ENCODE measurements at regions not wholly inside any gene's neighbourhood (a gene's known extent, or its start where the extent isn't known, plus 50 kb on each side); places are given as distances from the start of the nearest gene placed in this dataset.
"Not testable (repeated sequence)": the region's sequence is repeated elsewhere in the genome, so short reads cannot be mapped to it uniquely, and the experiment has no call there.

DNA sequence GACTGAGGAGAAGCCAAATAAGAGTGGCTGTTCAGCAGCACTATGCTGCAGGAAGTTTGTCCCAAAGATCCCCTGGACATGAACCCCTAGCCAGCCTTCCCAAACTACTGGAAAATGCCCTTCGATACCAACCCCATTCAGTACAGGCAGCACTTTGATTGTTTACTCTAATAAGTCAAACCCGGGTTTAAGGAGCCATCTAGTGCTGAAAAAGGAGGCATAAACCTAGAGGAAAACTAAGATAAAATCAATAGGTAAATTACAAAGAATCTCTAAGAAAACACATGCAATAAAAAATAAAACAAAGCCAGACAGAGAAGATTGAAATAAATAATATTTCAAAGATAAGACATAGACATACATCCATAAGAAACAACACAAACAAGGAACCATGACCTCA lies 771.6 kb downstream of the RPS29 start:
- DNase-seq: no peak

DNA sequence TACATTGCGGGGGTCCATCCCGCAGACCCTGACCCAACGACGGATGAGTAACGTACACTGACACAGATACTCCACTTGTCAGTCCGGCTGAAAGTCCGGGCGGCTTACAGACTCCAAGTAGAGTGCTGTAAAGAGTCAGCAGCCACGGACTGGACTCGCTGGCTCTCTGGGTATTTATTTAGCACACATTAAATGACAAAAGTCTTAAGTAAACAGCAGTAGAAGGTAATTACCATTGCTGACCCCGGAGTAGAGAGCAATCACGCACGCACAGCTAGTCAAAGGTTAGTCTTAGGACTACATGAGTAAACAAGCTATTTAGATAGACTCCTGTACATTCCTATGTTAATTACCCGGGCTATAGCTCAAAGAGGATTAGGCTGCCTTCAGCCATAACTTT lies 780.9 kb downstream of the RPS29 start:
- DNase-seq: no peak

DNA sequence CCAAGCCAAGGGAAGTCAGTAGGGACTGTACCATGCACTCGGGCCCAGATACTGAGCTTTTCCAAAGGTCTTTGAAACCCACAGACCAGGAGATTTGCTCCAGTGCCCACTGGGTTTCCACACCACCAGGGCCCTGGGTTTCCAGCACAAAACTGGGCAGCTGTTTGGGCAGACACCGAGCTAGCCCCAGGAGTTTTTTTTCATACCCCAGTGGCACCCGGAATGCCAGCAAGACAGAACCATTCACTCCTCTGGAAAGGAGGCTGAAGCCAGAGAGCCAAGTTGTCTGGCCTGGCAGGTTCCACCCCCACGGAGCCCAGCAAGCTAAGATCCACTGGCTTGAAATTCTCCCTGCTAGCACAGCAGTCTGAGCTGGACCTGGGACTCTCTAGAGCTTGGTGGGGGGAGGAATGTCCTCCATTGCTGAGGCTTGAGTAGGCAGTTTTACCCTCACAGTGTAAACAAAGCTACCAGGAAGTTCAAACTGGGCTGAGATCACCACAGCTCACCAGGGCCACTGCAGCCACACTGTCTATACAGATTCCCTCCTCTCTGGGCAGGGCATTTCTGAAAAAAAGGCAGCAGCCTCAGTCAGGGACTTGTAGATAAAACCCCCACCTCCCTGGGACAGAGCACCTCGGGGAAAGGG lies 793.7 kb downstream of the RPS29 start:
- no peak for DNase-seq

DNA sequence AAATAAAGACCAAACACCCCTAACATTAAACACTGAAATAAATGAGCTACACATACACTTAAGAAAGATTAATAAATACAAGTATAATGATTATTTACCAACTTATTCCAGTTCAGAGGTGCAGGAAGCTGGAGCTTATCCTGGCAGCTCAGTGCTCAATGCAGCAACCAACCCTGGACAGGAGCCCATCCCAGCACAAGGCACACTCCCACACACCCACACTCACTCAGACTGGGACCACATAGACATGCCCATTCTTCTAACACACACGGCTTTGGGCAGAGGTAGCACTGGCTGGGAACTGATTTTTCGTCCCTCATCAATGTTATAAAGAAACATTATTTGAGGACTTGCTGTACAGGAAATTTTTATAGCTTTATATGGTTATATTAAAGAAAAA lies 797.4 kb downstream of the RPS29 start:
- no peak for DNase-seq

DNA sequence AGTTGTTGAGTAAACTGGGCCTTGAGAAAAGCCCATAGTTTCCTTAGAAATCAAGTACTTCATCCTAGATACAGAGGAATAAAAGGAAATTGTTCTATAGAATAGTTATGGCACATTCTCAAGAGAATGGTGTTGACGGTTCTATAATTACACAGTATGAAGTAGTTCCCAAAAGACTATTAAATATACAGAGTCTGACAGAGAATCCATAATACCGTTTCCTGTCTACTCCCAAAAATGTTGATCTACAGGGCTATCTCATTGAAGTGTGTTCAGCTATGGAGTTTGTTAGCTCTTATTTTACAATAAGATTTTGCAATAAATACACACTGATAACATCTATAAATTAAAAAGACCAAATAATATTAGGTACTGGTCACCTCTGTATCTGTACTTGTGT lies 799.7 kb downstream of the RPS29 start:
- no peak for DNase-seq

DNA sequence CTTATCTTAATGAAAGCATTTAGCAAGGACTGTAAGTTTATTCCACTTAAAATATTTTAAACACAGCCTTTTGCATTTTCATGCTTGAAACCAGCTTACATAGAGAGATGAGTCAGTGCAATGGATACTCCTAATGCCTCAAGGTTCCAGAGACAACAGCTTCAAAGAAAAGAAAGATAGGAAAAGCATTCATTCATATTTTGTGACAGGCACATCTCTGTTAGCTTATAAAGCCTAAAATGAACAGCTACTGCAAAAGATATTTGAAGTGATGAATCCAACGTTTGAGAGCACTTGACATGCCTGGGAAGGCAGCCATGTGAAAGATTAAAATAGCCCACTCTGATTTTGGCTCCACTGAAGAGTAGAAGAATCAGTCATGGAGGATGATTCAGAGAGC lies 814.5 kb downstream of the RPS29 start:
- no peak for DNase-seq

DNA sequence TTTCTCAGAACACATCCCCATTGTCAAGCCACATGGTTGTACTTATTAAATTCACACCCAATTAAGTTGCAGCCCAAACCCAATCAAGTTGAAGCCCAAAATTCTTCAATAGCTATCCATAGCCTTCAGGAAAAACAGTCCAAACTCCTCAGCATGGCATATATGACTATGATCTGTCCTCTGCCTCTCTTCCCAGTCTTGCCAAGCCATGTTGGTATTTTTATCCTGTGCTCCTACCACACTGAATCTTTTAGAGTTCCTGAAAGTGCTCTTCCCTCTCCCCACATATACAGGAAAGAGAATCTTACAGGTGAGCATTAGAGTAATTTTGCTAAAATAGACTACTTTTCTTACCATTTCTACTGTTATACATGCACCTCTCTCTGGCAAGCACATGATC lies 834.9 kb downstream of the RPS29 start:
- no peak for DNase-seq

DNA sequence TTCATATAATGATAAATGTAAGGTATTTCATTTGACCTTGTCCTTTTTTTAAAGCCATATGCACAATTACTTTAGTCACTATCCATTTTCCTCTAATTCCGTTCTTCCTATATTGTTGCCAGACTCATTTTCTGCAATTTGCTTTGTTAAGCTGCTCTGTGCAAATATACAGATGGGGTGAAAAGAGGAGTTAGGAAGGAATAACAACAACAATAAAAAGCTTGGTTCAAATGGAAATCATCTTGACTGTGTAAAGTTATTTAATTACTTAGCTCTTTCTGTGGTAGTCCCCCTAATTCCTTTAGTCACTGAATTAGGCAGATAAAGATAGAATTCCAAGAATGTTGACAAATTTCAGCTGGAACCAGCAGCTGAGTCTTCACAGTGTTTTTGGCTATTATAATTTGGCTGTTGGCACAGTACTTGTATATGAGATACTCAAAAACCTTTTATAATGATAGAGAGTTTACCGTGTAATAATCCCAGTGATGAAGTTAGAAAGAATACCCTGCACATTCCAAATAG lies 838.0 kb downstream of the RPS29 start:
- no peak for DNase-seq

DNA sequence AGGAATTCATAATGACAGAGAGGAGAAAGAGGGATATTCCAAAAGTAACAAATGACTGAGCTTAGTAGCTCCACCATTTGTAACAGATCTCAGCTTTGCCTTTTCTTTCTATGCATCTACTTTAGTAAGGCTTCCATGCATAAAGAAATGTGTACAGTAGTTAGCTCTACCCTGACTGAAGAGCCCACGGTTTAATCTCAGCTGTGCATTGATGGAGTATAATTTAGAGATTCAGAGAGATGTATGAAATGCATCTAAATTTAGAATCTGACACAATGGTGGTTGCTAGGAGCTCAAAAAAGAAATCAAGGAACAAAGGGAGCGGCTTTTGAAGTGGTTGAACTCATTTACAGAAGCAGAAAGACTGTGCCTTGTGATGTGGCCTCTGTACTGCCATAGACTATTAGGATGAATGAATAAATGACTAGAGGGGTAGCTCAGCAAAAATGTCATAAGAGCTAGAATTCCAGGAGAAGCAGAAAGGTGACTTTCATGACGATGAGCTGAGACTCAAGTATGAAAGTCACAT lies 838.6 kb downstream of the RPS29 start:
- no peak for DNase-seq

DNA sequence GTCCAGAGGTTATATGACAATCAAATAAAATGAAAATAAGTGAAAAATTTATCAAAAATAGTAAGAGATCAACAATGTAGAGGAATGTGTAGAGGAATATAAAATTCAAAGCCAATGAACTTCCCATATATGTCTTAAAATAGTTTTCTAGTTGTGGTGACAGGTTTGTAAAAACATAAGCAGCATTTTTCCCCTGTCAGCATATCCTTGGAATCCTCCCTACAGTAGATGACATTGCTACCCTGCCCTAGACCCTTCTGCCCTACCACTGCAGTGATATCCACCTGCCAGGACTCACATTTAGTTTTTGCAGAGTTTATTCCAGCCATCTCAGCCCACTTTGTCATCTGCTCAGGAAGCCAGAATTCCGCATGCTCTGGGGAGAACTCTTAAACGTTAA lies 842.0 kb downstream of the RPS29 start:
- no peak for DNase-seq

DNA sequence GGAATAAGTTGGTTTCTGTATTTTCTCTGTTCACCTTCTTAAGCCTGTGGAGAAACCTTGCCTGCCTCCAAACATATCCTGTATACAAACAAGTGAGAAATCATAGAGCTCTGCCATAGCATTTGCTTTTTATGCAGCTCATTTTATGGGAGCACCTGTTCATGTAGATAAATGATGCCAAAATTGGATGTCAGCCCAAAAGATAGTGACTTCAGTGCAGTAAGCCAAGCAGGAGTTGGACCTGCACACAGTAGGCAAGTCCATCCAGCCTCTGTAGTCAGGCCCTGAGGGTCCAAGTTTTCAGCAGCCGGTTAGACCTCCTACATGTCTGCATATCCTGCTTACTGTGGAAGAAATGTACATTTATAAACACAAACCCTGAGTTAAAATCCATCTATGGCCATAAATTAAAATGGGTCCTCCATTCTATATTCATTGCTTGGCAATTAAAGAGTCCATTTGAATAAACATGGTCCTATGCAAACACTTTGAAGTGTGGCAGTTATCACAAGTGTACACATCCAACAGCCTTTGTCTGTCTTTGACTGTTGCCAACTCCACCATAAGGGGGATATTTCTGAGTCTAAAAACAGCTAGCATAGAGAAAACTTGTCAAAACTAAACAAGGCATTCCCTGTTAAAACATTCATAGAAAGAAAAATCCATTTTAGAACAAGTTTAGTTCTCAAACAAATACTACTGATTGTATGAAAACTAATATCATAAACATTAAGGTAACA lies 847.8 kb downstream of the RPS29 start:
- DNase-seq: no peak

DNA sequence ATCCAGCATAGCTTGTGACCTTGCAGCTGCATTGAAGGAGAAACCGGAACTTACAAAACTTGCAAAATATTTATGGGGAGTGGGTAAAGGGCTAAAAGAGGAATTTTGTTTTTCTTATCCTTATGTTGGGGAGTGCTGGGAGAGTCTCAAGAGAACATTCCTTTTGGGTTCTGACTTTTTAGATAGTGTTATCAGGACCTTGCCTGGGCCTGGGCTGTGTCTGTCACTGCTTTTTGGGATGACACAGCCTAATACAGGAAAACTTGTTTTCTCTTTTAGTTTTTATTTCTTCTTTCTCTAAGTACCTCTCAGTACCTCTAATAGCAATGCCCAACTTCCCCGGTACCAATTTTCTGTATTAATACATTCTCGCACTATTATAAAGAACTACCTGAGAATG lies 850.6 kb downstream of the RPS29 start:
- no peak for DNase-seq

DNA sequence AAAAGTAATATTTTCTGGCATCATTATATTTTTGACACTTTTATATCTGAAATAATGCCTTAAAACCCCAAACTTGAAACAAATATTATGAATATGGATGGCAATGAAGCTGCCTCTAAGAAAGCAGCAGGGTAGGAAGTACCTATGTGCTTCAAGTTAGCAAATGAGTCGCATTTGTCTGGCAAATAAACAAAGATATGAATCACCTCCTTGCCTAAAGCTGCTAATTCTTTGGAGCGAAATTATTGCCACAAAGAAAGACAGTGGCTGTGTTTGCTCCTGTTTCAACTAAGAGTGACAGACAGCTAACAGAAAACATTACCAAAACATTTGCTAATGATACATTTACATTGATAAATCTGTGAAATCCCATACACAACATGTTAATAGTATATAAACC lies 854.9 kb downstream of the RPS29 start:
- DNase-seq: no peak

DNA sequence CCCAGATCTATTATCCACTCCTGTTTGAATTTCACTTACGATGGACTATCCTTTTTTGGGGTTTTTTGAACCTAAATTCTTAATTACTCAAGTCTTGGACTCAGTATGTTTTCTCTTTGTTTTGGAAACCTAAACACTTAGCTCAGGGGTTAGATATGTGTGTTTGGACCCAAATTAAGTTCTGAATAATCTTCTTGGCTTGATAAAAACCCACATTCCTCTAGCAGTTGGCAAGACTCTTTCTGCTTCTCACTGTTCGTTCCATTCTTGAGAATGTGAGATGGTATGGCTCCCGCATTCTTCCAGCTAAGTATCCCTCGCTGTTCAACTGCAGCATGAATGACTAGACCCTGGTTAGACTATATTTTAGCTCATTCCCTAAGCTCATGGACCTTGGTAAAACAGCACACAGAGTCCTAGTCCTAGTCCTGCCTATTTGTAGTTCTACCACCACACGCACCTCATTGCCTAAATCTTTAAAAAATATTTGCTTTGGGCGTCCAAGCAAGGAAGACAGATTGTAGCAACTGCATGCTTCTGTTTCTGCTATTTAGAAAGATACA lies 860.0 kb downstream of the RPS29 start:
- no peak for DNase-seq

DNA sequence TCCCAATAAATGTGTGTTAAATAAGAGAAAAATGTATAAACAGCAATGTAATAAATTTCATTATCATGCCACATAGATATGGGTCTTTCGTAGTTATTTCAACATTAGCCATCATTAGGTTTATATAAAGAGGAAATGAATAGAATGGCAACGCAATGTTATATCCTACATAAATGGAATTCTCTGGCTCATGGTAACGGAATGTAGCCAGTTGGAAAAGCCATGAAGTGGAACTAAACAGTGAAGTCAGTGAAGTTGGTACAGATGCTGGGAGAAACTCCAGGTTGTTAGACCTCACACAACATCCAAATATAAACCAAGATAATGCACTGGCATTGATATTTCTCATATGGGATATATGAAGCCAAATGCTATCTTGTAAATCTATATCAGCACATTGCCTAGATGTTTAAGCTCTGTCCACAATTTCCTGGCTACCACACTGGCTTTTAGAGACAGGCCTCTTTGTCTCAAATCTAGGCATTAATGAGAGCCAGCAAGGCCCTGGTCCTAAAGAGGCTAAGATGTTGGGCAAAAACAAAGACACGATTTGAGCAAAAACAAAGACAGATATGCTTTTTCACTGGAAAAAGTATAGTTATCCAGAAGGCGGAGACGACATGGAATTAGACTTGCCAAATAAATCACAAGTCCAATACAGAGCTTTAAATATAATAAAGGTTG lies 861.0 kb downstream of the RPS29 start:
- no peak for DNase-seq

DNA sequence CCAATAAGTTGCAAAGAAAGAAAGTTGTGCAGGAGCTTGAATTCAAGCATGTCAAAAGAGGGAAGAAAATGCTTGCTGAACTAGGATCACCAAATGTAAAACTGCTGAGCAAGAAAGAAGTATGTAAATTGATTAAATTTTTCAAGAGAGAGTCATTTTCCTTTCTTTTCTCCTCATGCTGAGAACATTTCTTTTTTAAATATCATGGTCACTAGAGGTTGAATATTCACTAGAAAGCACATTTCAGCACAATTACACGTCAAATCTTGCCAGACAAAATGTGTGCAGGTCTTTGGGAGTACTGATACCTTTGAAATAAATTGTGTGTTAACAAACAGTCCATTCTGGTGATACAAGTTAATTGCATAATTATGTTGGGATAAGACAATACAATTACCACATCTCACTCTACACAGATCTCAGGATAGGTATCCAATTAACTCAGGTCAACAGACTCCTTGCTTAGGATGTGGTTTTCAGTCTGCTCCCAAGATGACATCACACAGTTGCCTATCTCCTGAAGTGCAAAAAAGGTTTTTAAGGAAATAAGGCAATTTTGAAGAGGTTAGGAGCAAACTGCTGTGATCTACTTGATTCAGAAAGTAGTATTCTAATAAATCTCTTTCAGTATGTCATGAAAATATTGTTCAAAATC lies 862.2 kb downstream of the RPS29 start:
- DNase-seq: no peak

DNA sequence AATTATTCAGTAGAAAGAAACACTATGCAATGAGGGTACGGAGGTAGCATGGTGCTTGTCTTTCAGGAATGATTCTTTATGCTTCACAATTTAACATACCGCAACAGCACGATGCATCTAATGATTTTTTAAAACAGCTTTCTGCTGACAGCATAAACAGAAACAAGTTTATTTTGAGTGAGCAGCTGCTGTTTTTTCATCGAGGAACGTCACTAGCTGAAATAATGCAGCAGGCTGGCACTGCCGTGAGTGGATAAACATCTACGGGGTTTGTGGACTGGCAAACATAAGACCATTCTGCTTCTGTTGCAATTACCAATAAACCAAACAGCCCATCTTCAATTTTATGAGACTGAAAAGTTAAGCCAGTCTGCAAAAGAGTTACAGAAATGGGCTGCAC lies 871.8 kb downstream of the RPS29 start:
- no peak for DNase-seq

DNA sequence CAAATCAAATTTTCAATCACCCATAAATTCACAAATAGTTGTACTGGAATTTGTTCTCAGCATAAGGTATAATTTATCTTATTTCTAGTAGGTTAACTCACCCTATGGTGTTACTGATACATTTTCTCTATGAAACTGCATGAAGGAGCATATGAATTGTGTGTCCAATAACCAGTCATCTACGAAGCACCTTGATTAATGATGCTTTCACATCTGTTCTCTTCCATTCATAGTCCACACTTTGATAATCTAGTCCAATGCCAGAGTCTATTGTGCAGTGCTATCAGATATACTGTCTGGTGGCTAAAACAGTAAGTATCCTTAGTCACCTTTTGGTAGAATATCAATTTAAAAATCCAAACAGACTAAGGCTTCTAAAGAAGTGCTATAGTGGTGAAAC lies 876.0 kb downstream of the RPS29 start:
- DNase-seq: no peak

DNA sequence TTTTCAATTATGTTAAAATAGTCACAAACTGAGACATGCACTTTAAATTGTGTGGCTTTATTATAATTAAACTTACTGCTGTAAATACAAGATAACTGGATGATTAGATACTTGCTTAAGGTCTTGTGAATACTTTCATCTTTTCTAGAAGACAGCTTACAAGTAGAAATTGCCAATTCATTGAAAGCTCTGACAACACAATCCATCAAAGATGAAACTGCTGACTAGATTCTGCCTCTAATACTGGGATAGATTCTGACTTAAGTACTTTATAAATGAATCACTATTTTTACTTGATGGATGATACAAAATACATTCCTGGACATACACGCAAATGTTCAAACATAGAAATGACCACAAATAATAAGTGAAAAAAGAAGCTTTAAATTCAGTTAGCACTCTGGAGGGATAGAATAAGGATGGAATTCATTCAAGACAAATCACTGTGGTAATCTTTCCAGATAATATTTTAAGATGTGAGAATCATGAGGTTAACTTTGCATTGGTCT lies 876.8 kb downstream of the RPS29 start:
- DNase-seq: no peak

DNA sequence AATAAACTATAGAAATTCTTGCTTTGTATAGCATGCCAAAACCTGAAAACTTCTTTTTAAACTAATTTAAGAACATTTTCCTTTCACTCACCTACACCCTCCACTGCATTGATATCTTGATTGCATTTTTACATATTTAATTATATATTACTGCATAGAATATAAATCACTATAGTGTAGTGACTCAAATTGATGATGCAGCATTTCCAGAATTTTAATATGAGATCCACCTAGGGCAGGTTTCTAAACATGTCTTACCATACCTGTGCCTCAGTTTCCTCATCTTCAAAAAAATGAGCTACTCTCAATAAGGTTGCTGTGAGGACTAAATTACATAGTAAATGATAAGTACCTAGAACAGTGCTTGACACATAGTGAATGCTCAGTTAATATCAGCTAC lies 881.5 kb downstream of the RPS29 start:
- no peak for DNase-seq

DNA sequence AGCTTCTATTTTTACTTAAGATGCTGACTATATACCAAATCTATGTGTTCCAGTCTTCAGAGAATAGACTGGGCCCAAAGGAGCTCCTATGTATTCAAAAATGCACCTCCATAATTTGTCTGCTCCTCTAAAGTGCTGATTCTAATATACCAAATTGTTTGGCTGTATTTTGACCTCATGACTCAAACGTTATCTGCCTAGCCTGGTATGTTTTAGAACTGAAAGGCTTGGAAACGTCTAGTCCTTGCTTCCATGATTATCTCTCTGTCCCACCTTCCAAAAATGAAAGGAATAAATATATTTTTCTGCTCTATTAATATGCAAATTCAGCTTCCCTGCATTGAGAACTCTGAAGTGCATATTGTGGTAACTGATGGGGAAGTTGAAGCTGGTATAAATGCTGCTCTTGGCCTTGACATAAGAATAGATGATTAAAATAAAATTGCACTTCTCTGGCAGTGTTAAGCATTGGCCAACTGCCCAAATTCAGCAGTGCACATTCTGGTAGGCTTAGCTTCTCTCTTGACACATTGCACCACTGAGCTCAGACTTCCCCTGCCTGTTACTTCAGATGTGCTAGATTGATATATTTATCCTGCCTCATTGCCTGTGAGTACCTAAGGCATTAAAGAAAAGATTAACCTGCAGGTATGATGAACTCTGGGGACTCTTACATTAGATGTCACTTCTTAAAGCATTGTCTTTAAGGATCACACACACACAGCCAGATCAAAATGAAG lies 882.3 kb downstream of the RPS29 start:
- no peak for DNase-seq

DNA sequence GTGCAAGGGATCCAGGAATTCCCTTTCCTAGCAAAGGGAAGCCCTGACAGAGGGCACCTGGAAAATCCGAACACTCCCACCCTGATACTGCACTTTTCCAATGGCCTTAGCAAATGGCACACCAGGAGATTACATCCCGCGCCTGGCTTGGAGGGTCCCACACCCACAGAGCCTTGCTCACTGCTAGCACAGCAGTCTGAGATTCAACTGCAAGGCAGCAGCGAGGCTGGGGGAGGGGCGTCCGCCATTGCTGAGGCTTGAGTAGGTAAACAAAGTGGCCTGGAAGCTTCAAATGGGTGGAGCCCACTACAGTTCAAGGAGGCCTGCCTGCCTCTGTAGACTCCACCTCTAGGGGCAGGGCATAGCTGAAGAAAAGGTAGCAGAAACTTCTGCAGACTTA lies 888.8 kb downstream of the RPS29 start:
- DNase-seq: not testable (repeated sequence)

All from activated CD8-positive, alpha-beta memory T cell treated with anti-CD3 and anti-CD28 coated beads, Interleukin-2, amount 50 U/mL, for 48 hours (primary cell).